GM12864 (cell line): ENCODE measurements at regions not wholly inside any gene's neighbourhood (a gene's known extent, or its start where the extent isn't known, plus 50 kb on each side); places are given as distances from the start of the nearest gene placed in this dataset.

Experiments
- DNase-seq: peaks from one replicate; pipeline ENCODE4 v3.0.0-alpha.2; 2011; ENCODE audit warnings: low read depth
- H3K4me3 ChIP-seq: 2 replicates; pipeline ENCODE4 v1.5.1; 2011; ENCODE audit warnings: mild to moderate bottlenecking, low read depth, low read length, control low read depth
- TF ChIP-seq, protein P1 (sequence below): IDR thresholded peaks from 2 replicates; pipeline ENCODE4 v1.5.1; 2011; ENCODE audit warnings: low read depth, mild to moderate bottlenecking, moderate library complexity, low read length, control low read depth, inconsistent platforms; ENCODE audit errors: missing control alignments

DNA sequence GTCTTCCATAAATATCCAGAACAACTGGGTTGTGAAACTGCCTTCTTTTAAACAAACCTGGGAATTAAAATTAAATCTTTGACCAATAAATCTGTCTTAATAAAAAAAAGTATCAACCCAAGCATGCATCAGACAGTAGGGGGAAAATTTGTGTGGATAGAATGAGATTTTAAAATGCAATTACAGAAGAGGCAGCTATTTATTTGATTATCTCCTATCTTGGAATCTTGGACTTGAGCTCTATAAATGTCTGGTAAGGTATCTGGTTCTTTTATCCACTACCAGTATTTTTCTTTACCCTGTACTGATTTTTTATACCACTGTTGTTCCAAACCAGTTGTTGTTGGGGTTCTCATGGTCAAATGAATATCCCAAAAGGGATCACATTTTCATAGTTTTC lies 157.6 kb upstream of the VEPH1 start:
- TF ChIP-seq, protein P1, sequence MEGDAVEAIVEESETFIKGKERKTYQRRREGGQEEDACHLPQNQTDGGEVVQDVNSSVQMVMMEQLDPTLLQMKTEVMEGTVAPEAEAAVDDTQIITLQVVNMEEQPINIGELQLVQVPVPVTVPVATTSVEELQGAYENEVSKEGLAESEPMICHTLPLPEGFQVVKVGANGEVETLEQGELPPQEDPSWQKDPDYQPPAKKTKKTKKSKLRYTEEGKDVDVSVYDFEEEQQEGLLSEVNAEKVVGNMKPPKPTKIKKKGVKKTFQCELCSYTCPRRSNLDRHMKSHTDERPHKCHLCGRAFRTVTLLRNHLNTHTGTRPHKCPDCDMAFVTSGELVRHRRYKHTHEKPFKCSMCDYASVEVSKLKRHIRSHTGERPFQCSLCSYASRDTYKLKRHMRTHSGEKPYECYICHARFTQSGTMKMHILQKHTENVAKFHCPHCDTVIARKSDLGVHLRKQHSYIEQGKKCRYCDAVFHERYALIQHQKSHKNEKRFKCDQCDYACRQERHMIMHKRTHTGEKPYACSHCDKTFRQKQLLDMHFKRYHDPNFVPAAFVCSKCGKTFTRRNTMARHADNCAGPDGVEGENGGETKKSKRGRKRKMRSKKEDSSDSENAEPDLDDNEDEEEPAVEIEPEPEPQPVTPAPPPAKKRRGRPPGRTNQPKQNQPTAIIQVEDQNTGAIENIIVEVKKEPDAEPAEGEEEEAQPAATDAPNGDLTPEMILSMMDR: no peak
- DNase-seq: no peak
- H3K4me3 ChIP-seq: no peak overlapping the region

DNA sequence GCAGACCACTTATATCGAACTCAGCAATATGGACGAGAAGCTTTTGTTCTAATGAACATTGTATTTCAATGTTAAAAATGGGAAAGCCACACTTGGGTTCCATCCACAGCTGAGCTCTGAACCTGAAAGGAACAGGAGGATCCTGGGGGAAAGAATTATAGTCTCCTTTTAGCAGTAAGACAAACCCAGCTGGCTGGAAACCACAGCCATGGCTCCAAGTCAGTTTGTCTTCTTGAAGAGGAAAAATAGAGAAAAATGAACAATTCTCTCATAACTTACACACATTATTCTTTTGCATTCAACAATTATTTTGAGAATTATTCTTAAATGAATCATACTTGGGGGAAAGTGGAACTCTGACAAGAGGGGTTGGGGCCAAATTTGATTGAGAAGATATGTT lies 149.2 kb upstream of the VEPH1 start:
- DNase-seq: no peak
- no peak overlapping the region for H3K4me3 ChIP-seq
- TF ChIP-seq, protein P1: no peak

DNA sequence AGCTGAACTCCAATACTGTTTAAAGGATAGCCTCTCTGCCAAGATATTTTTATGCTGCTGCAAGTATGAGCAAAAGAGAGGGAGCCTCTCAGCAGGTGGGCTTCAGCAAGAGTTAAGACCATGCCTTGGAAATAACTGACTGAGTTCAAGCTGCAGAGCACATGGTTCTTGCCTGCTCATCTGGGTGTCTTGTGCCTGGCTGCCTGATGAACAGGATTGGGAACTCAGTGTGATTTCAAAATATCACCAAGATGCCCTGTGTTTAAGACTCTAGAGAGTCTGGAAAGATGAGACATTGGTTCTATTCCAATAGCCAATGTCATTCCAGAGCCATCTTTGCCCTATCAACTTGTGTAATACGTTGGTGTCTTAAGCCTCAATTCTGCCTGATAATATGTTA lies 147.5 kb upstream of the VEPH1 start:
- no peak overlapping the region for H3K4me3 ChIP-seq
- no peak for DNase-seq
- TF ChIP-seq, protein P1: no peak

DNA sequence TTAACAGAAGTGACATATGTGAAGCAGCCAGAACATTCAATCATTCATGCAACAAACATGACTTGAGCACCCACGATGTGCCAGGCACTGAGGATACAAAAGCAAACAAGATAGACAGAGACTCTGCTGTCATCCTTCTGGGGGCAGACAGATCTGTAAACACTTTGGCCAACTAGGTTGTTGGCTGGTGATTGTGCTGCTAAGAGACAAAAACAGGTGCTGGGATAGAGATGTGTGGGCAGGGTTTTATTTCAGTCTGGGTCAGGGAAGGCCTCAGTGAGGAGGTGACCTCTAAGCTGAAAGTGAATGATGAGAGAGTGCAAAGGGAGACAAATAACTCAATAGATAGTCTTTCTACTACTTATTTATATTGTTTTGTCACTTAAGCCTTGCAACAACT lies 147.0 kb upstream of the VEPH1 start:
- no peak overlapping the region for H3K4me3 ChIP-seq
- no peak for DNase-seq
- TF ChIP-seq, protein P1: no peak

DNA sequence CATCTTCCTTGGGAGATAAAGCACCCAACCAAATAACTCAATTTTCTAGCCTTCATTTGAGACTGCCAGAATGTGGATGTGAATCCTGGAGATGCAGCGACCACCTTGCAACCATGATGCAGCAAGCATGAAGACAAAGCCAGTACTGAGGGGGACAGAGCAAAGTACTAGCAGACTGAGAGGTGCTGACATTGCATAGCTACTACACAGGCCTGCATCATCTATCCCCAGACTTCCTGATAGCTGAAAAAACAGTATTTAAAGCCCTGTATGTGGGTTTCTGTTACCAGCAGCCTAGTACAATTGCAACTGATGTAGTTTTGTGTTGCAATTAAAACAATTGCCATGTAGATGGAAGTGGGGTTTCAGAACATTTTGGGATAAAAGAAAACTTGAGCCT lies 146.3 kb upstream of the VEPH1 start:
- no peak overlapping the region for H3K4me3 ChIP-seq
- DNase-seq: no peak
- TF ChIP-seq, protein P1: no peak

DNA sequence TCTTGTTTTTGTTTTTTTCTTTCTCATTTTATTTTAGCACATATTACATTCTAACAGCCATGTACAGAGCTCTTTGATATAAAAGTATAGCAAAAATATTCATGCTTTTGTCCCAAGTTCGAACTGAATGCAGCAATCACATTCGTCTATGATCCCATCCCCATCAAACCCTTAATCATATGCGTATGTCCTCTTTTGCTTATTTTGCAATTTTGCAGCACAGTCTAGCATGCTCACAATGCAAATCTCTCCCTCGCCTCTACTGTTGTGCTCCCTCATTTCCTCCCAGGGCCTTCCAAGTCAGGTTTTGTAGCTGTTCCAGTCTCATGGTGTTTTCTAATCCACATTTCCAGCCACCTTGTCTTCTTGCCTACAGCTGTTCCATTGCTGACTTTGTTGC lies 144.6 kb upstream of the VEPH1 start:
- no peak overlapping the region for H3K4me3 ChIP-seq
- no peak for DNase-seq
- TF ChIP-seq, protein P1: no peak

DNA sequence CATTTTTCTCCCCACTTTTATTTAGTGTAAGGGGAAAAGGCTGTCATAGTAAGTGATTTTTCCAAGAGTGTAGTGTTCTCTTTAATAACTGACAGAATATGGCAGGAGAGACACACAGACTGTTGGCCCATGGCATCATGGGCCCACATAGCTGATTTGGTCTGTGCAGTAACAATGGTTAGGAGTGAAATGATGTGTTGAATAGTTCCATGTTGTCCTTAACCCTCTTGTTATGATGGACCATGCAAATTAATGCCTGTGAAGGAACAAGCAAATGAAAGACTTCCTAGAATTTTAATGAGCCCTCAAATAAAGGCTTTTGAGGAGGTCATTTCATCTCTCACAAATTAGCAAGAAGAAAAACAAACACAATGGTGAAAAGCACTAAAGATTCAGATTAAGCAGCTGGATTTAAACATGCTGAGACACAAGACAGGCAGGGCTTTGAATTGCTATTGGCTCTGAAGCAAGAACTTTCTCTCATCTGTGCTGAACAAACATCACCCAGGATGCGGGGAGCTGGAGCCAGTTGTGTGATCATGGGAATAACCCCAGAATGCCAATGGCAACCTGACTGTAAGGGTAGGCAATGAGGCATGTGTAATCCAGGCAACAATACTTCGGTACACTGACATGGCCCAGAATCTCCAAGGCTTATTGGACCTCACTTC lies 136.7 kb upstream of the VEPH1 start:
- H3K4me3 ChIP-seq: no peak overlapping the region
- DNase-seq: no peak
- TF ChIP-seq, protein P1: no peak
